Fibroblast of lung (primary cell): ENCODE measurements at regions not wholly inside any gene's neighbourhood (a gene's known extent, or its start where the extent isn't known, plus 50 kb on each side); places are given as distances from the start of the nearest gene placed in this dataset.

Experiments used
- EZH2 ChIP-seq: IDR thresholded peaks from 2 replicates; pipeline ENCODE4 v1.5.1; 2012; ENCODE audit warnings: low read length, control low read depth, mild to moderate bottlenecking; ENCODE audit errors: missing control alignments
- TF ChIP-seq, protein P1 (sequence below), 2 donors: IDR thresholded peaks in 1 of 2; conservative IDR thresholded peaks in 1 of 2; 1 replicate in 1 of 2; 2 replicates in 1 of 2; pipeline ENCODE4 v1.5.1; 2011 to 2012; ENCODE audit warnings: low read length in 2 of 2, control low read depth in 1 of 2, inconsistent platforms in 1 of 2, low read depth in 1 of 2, mild to moderate bottlenecking in 1 of 2

DNA sequence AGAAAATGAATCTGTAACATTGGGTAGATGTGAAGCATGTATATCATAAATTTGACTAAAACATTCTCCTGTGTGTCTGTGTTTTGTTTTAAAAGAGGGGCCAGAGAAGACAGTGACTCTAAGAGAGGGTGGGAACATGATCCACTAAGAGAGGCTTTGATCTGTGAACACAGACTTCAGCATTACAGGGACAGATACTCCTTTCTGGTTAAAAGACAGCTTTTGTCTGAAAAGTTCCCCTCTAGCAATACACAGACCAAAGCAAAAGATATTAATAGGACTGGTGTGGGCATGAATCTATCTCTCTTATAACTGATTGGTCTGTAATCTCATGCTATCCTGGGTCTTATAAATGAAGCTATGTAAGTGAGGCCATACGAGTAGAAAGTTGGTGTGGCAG is 150.9 kb downstream of the NUDT12 start:
- no peak for TF ChIP-seq EZH2
- TF ChIP-seq, protein P1, sequence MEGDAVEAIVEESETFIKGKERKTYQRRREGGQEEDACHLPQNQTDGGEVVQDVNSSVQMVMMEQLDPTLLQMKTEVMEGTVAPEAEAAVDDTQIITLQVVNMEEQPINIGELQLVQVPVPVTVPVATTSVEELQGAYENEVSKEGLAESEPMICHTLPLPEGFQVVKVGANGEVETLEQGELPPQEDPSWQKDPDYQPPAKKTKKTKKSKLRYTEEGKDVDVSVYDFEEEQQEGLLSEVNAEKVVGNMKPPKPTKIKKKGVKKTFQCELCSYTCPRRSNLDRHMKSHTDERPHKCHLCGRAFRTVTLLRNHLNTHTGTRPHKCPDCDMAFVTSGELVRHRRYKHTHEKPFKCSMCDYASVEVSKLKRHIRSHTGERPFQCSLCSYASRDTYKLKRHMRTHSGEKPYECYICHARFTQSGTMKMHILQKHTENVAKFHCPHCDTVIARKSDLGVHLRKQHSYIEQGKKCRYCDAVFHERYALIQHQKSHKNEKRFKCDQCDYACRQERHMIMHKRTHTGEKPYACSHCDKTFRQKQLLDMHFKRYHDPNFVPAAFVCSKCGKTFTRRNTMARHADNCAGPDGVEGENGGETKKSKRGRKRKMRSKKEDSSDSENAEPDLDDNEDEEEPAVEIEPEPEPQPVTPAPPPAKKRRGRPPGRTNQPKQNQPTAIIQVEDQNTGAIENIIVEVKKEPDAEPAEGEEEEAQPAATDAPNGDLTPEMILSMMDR (conservative IDR thresholded peaks at IDR 0.05 in 1 of 2, IDR thresholded peaks at IDR 0.05 in 1 of 2; ENCODE audit: low read depth in 1 of 2, low read length in 2 of 2) = no peak
